ENCODE measurements at regions not wholly inside any gene's neighbourhood (a gene's known extent, or its start where the extent isn't known, plus 50 kb on each side); places are given as distances from the start of the nearest gene placed in this dataset.

DNA sequence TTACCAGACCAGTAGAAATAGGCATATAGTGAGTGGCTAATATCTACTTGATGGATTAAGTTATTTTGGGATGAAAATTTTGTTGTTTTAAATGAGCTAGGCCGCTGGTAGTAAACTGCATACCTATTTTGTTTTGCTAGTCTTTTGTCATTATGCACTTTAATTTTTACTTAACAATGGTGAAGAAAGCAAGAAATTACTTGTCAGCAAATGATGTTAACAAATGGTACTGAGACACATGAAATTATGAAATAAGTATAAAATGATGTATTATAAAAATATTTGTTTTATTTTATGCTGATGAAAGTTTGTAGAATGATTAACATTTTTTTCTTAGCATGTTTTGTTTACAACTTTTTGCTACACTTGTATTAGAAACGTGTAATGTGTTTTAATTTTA, 807.7 kb downstream of the TBC1D32 start:
- Histone ChIP-seq H3K36me3 (no peaks in the 10 kb centered on the region), H3K27ac (no peak overlapping the region), H3K4me1 (no peaks in the 10 kb centered on the region), H3K9me3 (no peaks in the 10 kb centered on the region), H3K4me3 (no peak overlapping the region), H3K27me3 (no peaks in the 10 kb centered on the region)
- no peak for DNase-seq (ENCODE audit: low spot score in 2 of 2)
- WGBS, 2 donors: 77 to 78% methylated on average over 2 of the region's 2 CpGs
- TF ChIP-seq POLR2A (IDR thresholded peaks at IDR 0.05) (no peak), EP300 (IDR thresholded peaks at IDR 0.05) (no peak)
- TF ChIP-seq, protein P1, sequence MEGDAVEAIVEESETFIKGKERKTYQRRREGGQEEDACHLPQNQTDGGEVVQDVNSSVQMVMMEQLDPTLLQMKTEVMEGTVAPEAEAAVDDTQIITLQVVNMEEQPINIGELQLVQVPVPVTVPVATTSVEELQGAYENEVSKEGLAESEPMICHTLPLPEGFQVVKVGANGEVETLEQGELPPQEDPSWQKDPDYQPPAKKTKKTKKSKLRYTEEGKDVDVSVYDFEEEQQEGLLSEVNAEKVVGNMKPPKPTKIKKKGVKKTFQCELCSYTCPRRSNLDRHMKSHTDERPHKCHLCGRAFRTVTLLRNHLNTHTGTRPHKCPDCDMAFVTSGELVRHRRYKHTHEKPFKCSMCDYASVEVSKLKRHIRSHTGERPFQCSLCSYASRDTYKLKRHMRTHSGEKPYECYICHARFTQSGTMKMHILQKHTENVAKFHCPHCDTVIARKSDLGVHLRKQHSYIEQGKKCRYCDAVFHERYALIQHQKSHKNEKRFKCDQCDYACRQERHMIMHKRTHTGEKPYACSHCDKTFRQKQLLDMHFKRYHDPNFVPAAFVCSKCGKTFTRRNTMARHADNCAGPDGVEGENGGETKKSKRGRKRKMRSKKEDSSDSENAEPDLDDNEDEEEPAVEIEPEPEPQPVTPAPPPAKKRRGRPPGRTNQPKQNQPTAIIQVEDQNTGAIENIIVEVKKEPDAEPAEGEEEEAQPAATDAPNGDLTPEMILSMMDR (IDR thresholded peaks at IDR 0.05): no peak

DNA sequence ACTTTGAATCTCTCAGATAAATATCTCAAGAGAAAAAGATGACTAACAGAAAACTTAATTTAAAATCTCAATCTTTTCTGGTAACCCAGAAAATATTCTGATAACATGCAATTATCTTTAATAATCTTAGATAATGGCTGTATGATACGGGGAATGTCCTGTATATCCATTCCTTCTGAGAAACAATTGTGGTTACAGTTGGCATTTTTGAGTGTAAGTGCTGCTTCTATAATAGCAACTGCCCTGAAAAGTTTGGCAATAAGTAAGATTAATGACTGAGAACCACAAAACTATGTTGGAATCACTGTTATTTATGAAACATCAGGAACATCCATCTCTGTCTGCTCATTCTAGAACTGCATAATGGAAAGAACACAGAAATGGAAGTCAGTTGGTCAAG, 819.7 kb downstream of the TBC1D32 start:
- Histone ChIP-seq H3K27me3 (no peaks in the 10 kb centered on the region), H3K9me3 (peaks cover 0 to 5% (median 0%) of the 10 kb centered on the region in 4 donors), H3K4me1 (no peaks in the 10 kb centered on the region), H3K36me3 (no peaks in the 10 kb centered on the region), H3K4me3 (no peak overlapping the region), H3K27ac (no peak overlapping the region)
- TF ChIP-seq POLR2A (IDR thresholded peaks at IDR 0.05) (no peak), EP300 (IDR thresholded peaks at IDR 0.05) (no peak)
- TF ChIP-seq, protein P1 (IDR thresholded peaks at IDR 0.05): no peak
- WGBS, 2 donors: 80% methylated on average over 1 of the region's 1 CpG
- DNase-seq (ENCODE audit: low spot score in 2 of 2): no peak

GRCh38 chr6:120511712-120512111, 822.6 kb downstream of the TBC1D32 start:
- Histone ChIP-seq H3K27me3 (no peaks in the 10 kb centered on the region), H3K4me3 (no peak overlapping the region), H3K36me3 (no peaks in the 10 kb centered on the region), H3K27ac (no peak overlapping the region), H3K4me1 (no peaks in the 10 kb centered on the region), H3K9me3 (peaks cover 0 to 5% (median 0%) of the 10 kb centered on the region in 4 donors)
- TF ChIP-seq EP300 (IDR thresholded peaks at IDR 0.05): no peak
- no peak for TF ChIP-seq POLR2A (IDR thresholded peaks at IDR 0.05)
- TF ChIP-seq, protein P1 (IDR thresholded peaks at IDR 0.05): no peak
- no peak for DNase-seq (ENCODE audit: low spot score in 2 of 2)

DNA sequence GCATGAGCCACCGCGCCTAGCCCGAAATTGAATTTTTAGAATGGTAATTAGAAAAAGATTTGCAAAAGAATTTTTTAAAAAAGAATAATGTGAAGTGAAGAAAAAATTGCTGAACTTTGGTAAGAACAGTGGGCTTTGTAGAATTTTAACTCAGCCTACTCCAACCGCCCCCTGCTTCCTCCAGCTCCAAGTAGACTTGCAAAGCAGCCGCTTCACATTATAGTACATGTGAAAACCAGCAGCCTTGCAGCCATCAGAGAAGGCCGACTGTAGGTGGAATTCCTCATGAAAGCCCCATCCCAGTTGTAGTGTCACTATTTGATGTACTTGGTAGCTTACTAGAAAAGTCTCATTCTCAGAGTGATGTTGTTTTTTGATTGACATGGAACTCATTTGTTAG, 835.6 kb downstream of the TBC1D32 start:
- Histone ChIP-seq H3K27ac (no peak overlapping the region), H3K4me3 (no peak overlapping the region), H3K4me1 (no peaks in the 10 kb centered on the region), H3K27me3 (no peaks in the 10 kb centered on the region), H3K9me3 (no peaks in the 10 kb centered on the region), H3K36me3 (no peaks in the 10 kb centered on the region)
- TF ChIP-seq EP300 (IDR thresholded peaks at IDR 0.05) (no peak), POLR2A (IDR thresholded peaks at IDR 0.05) (no peak)
- TF ChIP-seq, protein P1 (IDR thresholded peaks at IDR 0.05): no peak
- no peak for DNase-seq (ENCODE audit: low spot score in 2 of 2)
- WGBS, 2 donors: 90 to 92% methylated on average over 6 of the region's 6 CpGs

DNA sequence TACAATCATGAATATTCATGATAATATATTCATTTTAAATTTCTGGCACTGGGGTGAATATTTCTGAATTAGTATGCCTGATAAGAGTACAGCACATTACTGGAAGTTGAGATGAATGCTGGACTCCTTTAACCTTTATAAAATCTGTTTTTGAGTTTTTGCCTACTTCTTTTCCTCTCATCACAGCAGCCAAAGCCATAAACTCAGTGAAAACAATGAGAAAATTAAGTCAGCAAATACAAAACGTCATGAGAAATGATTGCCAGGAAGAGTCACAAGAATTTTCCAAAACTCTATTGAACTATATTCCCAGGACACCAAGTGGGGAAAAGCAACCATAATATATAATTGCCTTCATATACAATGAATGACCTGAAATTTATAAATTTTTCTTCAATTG, 837.6 kb downstream of the TBC1D32 start:
- Histone ChIP-seq H3K4me3 (no peak overlapping the region), H3K36me3 (no peaks in the 10 kb centered on the region), H3K27me3 (no peaks in the 10 kb centered on the region), H3K9me3 (no peaks in the 10 kb centered on the region), H3K27ac (no peak overlapping the region), H3K4me1 (no peaks in the 10 kb centered on the region)
- 5 to 14% methylated on average over 1 of the region's 1 CpG for WGBS, 2 donors
- TF ChIP-seq POLR2A (IDR thresholded peaks at IDR 0.05) (no peak), EP300 (IDR thresholded peaks at IDR 0.05) (no peak)
- TF ChIP-seq, protein P1 (IDR thresholded peaks at IDR 0.05): no peak
- no peak for DNase-seq (ENCODE audit: low spot score in 2 of 2)

Data from tibial nerve (tissue), 4 donors.